MM.1S (cell line): ENCODE measurements at regions not wholly inside any gene's neighbourhood (a gene's known extent, or its start where the extent isn't known, plus 50 kb on each side); places are given as distances from the start of the nearest gene placed in this dataset.
"Not testable (repeated sequence)": the region's sequence is repeated elsewhere in the genome, so short reads cannot be mapped to it uniquely, and the experiment has no call there.

Experiments
- DNase-seq: peaks from one replicate; pipeline ENCODE4 v3.0.0-alpha.2; 2015
- H2AFZ ChIP-seq: fragments of 300-600 bp; sonication (generic); 2 replicates; pipeline ENCODE4 v1.6.0; 2016; ENCODE audit warnings: antibody characterized with exemption, low read length
- H3F3A ChIP-seq: fragments of 300-600 bp; sonication (generic); 2 replicates; pipeline ENCODE4 v1.6.1; 2016; ENCODE audit warnings: mild to moderate bottlenecking, antibody characterized with exemption, low read length, moderate library complexity, mixed read lengths; ENCODE audit not compliant: insufficient read depth
- H3K27ac ChIP-seq: fragments of 300-600 bp; sonication (generic); 2 replicates; pipeline ENCODE4 v1.5.1; 2016; ENCODE audit warnings: mild to moderate bottlenecking, low read length
- H3K27me3 ChIP-seq: fragments of 300-600 bp; sonication (generic); replicated peaks from 2 replicates; pipeline ENCODE4 v1.6.0; 2016; ENCODE audit warnings: low read length; ENCODE audit not compliant: insufficient read depth
- H3K36me3 ChIP-seq: fragments of 300-600 bp; sonication (generic); replicated peaks from 2 replicates; pipeline ENCODE4 v1.6.1; 2016; ENCODE audit warnings: mild to moderate bottlenecking, low read length, mixed read lengths; ENCODE audit not compliant: insufficient read depth
- H3K4me1 ChIP-seq: fragments of 300-600 bp; sonication (generic); 2 replicates; pipeline ENCODE4 v1.6.1; 2016; ENCODE audit warnings: low read length, mixed read lengths
- H3K4me2 ChIP-seq: fragments of 300-600 bp; sonication (generic); 2 replicates; pipeline ENCODE4 v1.6.0; 2016; ENCODE audit warnings: low read depth, low read length
- H3K4me3 ChIP-seq: fragments of 300-600 bp; sonication (generic); 2 replicates; pipeline ENCODE4 v1.5.1; 2016; ENCODE audit warnings: low read length, mixed read lengths
- H3K79me2 ChIP-seq: fragments of 300-600 bp; sonication (generic); 2 replicates; pipeline ENCODE4 v1.6.1; 2016; ENCODE audit warnings: mixed run types, low read length, mixed read lengths
- H3K9ac ChIP-seq: fragments of 300-600 bp; sonication (generic); 2 replicates; pipeline ENCODE4 v1.6.1; 2016; ENCODE audit warnings: low read length, mixed read lengths
- H3K9me2 ChIP-seq: fragments of 300-600 bp; sonication (generic); replicated peaks from 2 replicates; pipeline ENCODE4 v1.6.1; 2016; ENCODE audit warnings: mild to moderate bottlenecking, low read length, mixed read lengths; ENCODE audit not compliant: insufficient read depth
- H3K9me3 ChIP-seq: fragments of 300-600 bp; sonication (generic); replicated peaks from 2 replicates; pipeline ENCODE4 v1.6.1; 2016; ENCODE audit warnings: mild to moderate bottlenecking, low read length, mixed read lengths; ENCODE audit not compliant: insufficient read depth
- H4K20me1 ChIP-seq: fragments of 300-600 bp; sonication (generic); 2 replicates; pipeline ENCODE4 v1.6.1; 2016; ENCODE audit warnings: mild to moderate bottlenecking, low read length, moderate library complexity, mixed read lengths; ENCODE audit not compliant: insufficient read depth
- EZH2 ChIP-seq: fragments of 300-600 bp; sonication (generic); optimal IDR thresholded peaks from 2 replicates; pipeline ENCODE3; 2017; ENCODE audit warnings: low read depth, mild to moderate bottlenecking, antibody characterized with exemption, low read length, mixed read lengths
- EZH2phosphoT487 ChIP-seq: fragments of 300-600 bp; sonication (generic); IDR thresholded peaks from 2 replicates; pipeline ENCODE4 v1.6.1; 2018; ENCODE audit warnings: antibody characterized with exemption, low read length
- TF ChIP-seq, protein P1 (sequence below): fragments of 300-600 bp; sonication (generic); IDR thresholded peaks from 2 replicates; pipeline ENCODE4 v1.5.1; 2016; ENCODE audit warnings: antibody characterized with exemption, low read length, mixed read lengths

DNA sequence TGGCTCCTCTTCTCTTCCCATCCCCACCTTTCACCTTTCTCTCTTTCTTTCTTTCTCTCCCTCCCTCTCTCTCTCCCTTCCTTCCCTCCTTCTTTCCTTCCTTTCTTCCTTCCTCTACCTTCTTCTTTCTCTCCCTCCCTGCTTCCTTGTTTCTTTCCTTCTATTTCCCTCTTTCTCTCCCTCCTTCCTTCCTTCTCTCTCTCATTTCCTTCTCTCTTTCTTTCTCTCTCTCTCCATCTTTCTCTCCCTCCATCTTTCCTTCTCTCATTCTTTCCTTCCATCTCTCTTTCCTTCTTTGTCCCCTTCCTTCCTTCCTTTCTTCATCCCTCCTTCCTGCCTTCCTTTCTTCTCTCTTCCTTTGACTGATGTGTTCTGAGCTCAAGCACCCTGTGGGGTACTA lies 1467.0 kb upstream of the DEFB115 start:
- no peak overlapping the region for H3K9ac ChIP-seq
- no peak for DNase-seq
- H3K27ac ChIP-seq, result no peak overlapping the region
- TF ChIP-seq EZH2phosphoT487 (no peak), EZH2 (no peak)
- TF ChIP-seq, protein P1, sequence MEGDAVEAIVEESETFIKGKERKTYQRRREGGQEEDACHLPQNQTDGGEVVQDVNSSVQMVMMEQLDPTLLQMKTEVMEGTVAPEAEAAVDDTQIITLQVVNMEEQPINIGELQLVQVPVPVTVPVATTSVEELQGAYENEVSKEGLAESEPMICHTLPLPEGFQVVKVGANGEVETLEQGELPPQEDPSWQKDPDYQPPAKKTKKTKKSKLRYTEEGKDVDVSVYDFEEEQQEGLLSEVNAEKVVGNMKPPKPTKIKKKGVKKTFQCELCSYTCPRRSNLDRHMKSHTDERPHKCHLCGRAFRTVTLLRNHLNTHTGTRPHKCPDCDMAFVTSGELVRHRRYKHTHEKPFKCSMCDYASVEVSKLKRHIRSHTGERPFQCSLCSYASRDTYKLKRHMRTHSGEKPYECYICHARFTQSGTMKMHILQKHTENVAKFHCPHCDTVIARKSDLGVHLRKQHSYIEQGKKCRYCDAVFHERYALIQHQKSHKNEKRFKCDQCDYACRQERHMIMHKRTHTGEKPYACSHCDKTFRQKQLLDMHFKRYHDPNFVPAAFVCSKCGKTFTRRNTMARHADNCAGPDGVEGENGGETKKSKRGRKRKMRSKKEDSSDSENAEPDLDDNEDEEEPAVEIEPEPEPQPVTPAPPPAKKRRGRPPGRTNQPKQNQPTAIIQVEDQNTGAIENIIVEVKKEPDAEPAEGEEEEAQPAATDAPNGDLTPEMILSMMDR, result no peak
- no peaks in the 10 kb centered on the region for H4K20me1 ChIP-seq
- H3F3A ChIP-seq, result no peaks in the 10 kb centered on the region
- H3K4me3 ChIP-seq, result no peak overlapping the region
- H3K9me2 ChIP-seq, result no peaks in the 10 kb centered on the region
- no peak overlapping the region for H3K4me2 ChIP-seq
- no peaks in the 10 kb centered on the region for H3K9me3 ChIP-seq
- H3K79me2 ChIP-seq, result no peaks in the 10 kb centered on the region
- H3K4me1 ChIP-seq, result no peaks in the 10 kb centered on the region
- H3K27me3 ChIP-seq, result no peaks in the 10 kb centered on the region
- H2AFZ ChIP-seq, result no peak overlapping the region
- H3K36me3 ChIP-seq, result no peaks in the 10 kb centered on the region

- H3K4me1 ChIP-seq, H3K4me2 ChIP-seq, DNase-seq, H3K79me2 ChIP-seq, H3K9me3 ChIP-seq, H3K4me3 ChIP-seq, H3K9ac ChIP-seq, H4K20me1 ChIP-seq, H3K36me3 ChIP-seq, H2AFZ ChIP-seq, H3K27ac ChIP-seq, H3K27me3 ChIP-seq, H3F3A ChIP-seq, H3K9me2 ChIP-seq: not testable (repeated sequence)
Measured at GRCh38 chr20:29831508-29831907, 1426.0 kb upstream of the DEFB115 start.

- not testable (repeated sequence) for DNase-seq, H3F3A ChIP-seq, H3K79me2 ChIP-seq, H3K9me2 ChIP-seq, H3K4me2 ChIP-seq, H2AFZ ChIP-seq, H3K9ac ChIP-seq, H3K9me3 ChIP-seq, H3K36me3 ChIP-seq, H3K27me3 ChIP-seq, H4K20me1 ChIP-seq, H3K27ac ChIP-seq, H3K4me1 ChIP-seq, H3K4me3 ChIP-seq
Measured at GRCh38 chr20:29868014-29868413, 1389.5 kb upstream of the DEFB115 start.

- not testable (repeated sequence) for H4K20me1 ChIP-seq, H3K9me2 ChIP-seq, H3K9ac ChIP-seq, H3K36me3 ChIP-seq, H3K27me3 ChIP-seq, H3K4me3 ChIP-seq, H3K79me2 ChIP-seq, H3K4me1 ChIP-seq, DNase-seq, H3K4me2 ChIP-seq, H3K9me3 ChIP-seq, H2AFZ ChIP-seq, H3K27ac ChIP-seq, H3F3A ChIP-seq
Measured at GRCh38 chr20:29868688-29869087, 1388.8 kb upstream of the DEFB115 start.

DNA sequence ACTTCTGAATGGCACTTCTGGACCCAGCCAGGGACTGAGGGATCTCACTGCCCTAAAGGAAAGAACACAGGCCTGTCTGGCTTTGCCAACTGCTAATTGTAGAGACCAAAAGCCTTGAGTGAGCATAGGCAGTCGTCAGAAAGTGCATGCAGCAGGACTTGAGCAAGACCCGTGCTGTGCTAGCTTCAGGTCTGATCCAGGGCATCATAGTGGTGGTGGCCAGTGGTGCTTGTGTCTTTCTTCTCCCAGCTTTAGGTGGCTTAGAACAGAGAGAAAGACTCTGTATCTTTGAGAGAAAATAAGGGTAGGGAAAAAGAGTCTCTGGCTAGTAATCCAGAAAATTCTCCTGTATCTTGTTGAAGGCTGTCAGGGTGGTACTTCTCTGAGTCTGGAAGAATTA lies 1385.6 kb upstream of the DEFB115 start:
- not testable (repeated sequence) for H3K4me1 ChIP-seq, H3K27ac ChIP-seq, H3K27me3 ChIP-seq, H3K4me3 ChIP-seq, H2AFZ ChIP-seq, H3K9me2 ChIP-seq, H3F3A ChIP-seq, DNase-seq, H3K36me3 ChIP-seq, H3K79me2 ChIP-seq, H4K20me1 ChIP-seq, H3K9ac ChIP-seq, H3K4me2 ChIP-seq, H3K9me3 ChIP-seq
